Upper lobe of left lung (tissue), 4 donors: ENCODE measurements at regions not wholly inside any gene's neighbourhood (a gene's known extent, or its start where the extent isn't known, plus 50 kb on each side); places are given as distances from the start of the nearest gene placed in this dataset.

ENCODE experiments used
- EP300 ChIP-seq, 4 donors: sonication (generic); formaldehyde crosslinking; IDR thresholded peaks; one replicate each; pipeline ENCODE4 v1.5.1; 2017; ENCODE audit warnings: antibody characterized with exemption in 4 of 4, control low read depth in 2 of 4
- POLR2A ChIP-seq, 4 donors: fragments of 450-650 bp; IDR thresholded peaks; one replicate each; pipeline ENCODE4 v1.5.1; 2016 to 2017; ENCODE audit warnings: antibody characterized with exemption in 4 of 4, mild to moderate bottlenecking in 2 of 4
- POLR2AphosphoS5 ChIP-seq, 2 donors: sonication (generic); formaldehyde crosslinking; IDR thresholded peaks; one replicate each; pipeline ENCODE4 v1.5.1; 2017; ENCODE audit warnings: antibody characterized with exemption in 2 of 2
- TF ChIP-seq, protein P1 (sequence below), 6 experiments: fragments of 450-650 bp in 4 of 6; fragments of 200-600 bp in 2 of 6; sonication (generic) in 2 of 6; IDR thresholded peaks; one replicate each; pipeline ENCODE4 v1.5.1; 2016 to 2019; ENCODE audit warnings: antibody characterized with exemption in 6 of 6

DNA sequence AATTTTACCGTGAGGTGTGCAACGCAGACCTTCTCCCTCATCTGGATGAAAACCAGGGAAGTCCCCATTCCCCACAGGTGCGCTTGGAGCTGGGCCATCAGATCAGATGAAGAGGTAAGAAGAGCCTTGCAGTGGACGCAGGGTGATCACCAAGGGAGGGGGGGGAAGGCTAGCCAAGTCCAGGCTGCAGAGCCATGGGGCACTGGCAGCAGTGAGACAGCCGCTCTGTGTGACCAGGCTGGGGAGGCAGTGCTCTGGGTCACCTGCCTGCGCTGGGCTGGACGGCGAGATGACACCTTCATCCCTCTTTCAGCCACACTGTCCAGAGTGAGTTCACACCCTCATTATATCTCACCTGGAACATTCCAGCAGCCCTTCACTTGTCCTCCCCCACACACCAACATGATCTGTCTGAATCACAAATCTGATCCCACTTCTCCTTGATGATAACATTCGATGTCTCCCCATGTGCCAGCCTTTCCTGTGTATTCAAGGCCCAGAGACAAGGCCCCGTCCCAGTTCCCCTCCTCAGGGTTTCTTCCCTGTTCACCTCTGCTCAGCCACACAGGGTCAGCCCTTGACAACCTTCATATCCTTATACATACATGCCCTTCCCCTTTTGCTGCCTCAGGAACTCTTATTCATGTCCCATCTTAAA, 65.9 kb upstream of the VASH1 start:
- TF ChIP-seq, protein P1, sequence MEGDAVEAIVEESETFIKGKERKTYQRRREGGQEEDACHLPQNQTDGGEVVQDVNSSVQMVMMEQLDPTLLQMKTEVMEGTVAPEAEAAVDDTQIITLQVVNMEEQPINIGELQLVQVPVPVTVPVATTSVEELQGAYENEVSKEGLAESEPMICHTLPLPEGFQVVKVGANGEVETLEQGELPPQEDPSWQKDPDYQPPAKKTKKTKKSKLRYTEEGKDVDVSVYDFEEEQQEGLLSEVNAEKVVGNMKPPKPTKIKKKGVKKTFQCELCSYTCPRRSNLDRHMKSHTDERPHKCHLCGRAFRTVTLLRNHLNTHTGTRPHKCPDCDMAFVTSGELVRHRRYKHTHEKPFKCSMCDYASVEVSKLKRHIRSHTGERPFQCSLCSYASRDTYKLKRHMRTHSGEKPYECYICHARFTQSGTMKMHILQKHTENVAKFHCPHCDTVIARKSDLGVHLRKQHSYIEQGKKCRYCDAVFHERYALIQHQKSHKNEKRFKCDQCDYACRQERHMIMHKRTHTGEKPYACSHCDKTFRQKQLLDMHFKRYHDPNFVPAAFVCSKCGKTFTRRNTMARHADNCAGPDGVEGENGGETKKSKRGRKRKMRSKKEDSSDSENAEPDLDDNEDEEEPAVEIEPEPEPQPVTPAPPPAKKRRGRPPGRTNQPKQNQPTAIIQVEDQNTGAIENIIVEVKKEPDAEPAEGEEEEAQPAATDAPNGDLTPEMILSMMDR (IDR thresholded peaks at IDR 0.05), result no peak
- TF ChIP-seq POLR2A (IDR thresholded peaks at IDR 0.05) (no peak), EP300 (IDR thresholded peaks at IDR 0.05) (no peak), POLR2AphosphoS5 (IDR thresholded peaks at IDR 0.05) (no peak)
